Thyroid gland (tissue), 4 donors: ENCODE measurements at regions not wholly inside any gene's neighbourhood (a gene's known extent, or its start where the extent isn't known, plus 50 kb on each side); places are given as distances from the start of the nearest gene placed in this dataset.

ENCODE experiments used
- CTCF ChIP-seq, 6 experiments: fragments of 200-600 bp in 3 of 6; fragments of 450-650 bp in 3 of 6; sonication (generic) in 3 of 6; IDR thresholded peaks; one replicate each; pipeline ENCODE4 v1.5.1; 2016 to 2019; ENCODE audit warnings: antibody characterized with exemption in 6 of 6, mild to moderate bottlenecking in 2 of 6, inconsistent platforms in 1 of 6, moderate library complexity in 1 of 6
- POLR2A ChIP-seq, 2 donors: fragments of 450-650 bp; IDR thresholded peaks; one replicate each; pipeline ENCODE4 v1.6.1; 2017; ENCODE audit warnings: antibody characterized with exemption in 2 of 2, mild to moderate bottlenecking in 2 of 2, moderate library complexity in 1 of 2

GRCh38 chr15:91524534-91524933 is 329.0 kb upstream of the SLCO3A1 start:
- TF ChIP-seq CTCF (IDR thresholded peaks at IDR 0.05) (no peak), POLR2A (IDR thresholded peaks at IDR 0.05) (no peak)
